Skin of body (tissue), 1 donor: ENCODE measurements at regions not wholly inside any gene's neighbourhood (a gene's known extent, or its start where the extent isn't known, plus 50 kb on each side); places are given as distances from the start of the nearest gene placed in this dataset.

ENCODE experiments used
- DNase-seq: peaks from one replicate; lab custom pipeline; 2025; lab: John Stamatoyannopoulos, UW

GRCh38 chr2:41546031-41546430, 501.8 kb upstream of the PKDCC start:
- no peak for DNase-seq

GRCh38 chr2:41568648-41569047, 479.2 kb upstream of the PKDCC start:
- DNase-seq: no peak

DNA sequence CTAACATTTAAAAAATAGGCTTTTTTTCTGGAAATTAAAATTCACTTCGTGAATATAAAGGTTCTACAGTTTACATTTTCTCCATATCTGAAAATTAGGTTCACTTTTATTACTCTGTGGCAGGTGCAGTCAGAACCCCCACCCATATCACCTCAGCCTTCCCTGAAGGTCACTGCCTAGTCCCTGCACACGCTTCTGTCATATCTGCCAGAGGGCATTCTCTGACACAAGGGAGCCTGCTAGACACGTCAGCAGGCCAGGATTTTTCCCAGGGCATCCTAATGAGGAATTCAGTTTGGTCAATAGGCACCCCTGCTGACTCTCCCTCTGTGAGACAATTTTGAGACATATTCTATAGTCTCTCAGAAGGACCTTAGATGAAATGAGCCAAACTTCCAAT, 475.7 kb upstream of the PKDCC start:
- no peak for DNase-seq

DNA sequence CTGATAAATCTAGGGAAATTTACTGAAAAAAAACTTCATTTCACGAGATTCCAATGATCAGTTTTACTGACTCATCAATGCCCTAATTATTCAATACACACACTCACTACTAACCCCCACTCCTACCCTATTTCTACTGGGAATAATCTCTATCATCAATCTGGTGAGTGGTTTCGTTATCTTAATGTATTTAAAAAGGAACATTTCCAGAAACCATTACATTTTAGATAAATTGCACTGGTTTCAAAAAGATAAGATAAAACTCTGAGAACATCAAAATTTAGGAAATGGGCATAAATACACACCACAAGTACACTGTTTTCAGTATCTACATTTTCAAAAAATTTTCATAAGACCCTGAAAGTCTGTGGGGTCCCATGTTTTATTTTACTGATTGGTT, 471.4 kb upstream of the PKDCC start:
- no peak for DNase-seq

- peak; percentile 84 for DNase-seq
Measured at GRCh38 chr2:41579806-41580205, 468.0 kb upstream of the PKDCC start.

DNA sequence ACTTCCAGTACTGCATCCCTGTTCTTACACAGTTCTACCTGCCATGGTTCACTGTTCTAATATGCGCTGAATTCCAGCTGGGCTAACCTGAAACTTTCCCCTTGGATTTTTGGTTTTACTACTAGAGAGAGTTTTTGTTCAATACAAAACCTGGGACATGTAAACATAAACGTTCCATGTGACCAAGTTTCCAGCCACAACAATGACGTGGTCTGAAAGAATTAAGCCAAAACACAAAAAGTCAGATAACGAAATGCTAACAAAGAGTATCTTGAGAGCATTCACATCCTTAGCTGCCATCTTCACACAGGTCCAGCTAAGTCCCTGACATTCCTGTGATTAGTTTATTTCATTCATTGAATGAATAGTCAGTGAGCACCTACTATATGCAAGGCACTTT, 467.0 kb upstream of the PKDCC start:
- DNase-seq: no peak

GRCh38 chr2:41595240-41595639, 452.6 kb upstream of the PKDCC start:
- DNase-seq: no peak

DNA sequence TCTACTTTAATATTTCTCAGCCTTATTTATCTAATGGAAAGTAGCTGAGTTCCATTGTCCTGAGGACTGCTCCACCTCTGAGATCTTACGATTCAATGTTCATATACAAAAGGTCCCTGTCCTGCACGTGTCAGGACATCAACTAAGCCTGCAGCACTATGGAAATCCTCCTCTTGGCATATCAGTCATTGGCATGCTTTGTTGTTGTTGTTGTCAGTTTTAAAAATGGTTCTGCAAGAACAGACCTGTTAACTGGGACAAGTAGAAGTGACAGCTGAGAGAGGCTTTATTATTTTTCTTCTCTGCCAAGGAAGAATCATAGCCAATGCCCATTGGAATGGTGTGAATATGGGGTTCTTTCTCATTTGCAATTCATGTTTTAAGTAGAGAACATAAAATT, 450.1 kb upstream of the PKDCC start:
- DNase-seq: no peak

DNA sequence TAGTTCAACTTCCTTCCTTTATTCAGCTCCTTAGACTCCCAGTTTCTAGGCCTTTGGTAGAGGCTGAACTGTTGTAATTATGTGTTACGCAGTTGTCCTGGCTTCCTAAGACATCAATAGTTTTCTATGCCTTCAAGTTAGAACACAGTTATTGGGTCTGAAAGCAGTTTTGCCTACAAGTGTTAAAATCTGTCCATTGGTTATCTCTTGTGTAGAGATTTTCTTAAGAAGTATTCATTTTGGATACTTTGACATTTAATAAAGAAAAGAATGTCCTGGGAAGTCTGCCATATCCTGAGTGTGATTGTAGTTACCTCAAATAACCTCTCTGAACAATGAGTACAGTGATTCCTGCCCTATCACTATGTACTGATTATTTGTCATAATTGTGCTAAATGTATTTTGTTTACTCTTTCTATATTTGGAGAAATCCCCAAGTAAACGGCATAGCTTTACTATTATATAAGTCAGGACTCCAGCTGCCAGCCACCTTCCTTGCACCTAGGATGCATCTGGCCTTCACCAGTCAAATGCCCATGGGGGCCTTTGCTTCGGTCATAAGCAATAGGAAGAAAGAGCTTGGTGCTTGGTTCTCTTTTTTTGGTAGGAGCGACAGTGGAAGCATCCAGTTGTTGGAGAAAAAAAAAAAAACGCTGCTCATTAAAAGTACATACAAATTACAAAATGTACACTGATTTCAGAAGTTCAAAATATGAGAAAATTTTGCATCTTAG, 449.5 kb upstream of the PKDCC start:
- DNase-seq: no peak

DNA sequence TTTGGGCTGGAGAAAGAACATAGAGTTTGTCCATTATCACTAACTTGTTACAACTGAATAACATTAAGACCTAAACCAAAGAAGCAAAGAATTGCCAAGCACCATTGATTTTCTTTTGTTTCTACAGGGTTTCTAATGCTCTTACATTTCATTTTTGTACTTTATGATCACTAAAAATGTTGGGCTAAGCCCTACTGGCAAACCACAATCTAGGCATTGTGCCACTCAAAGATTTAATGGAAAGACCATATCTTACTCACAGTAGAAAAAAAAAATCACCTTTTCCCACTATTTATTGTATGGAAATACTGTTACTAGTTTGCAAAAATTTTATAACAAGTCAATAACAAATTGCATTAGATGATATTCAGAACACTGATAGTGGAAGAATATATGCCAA, 447.4 kb upstream of the PKDCC start:
- no peak for DNase-seq

GRCh38 chr2:41602341-41602740, 445.5 kb upstream of the PKDCC start:
- peak; percentile 74 for DNase-seq

GRCh38 chr2:41605311-41605710, 442.5 kb upstream of the PKDCC start:
- DNase-seq: peak; percentile 25

- DNase-seq: no peak
Measured at GRCh38 chr2:41605914-41606313, 441.9 kb upstream of the PKDCC start.

GRCh38 chr2:41610501-41611190, 437.2 kb upstream of the PKDCC start:
- peak; percentile 86 for DNase-seq

DNA sequence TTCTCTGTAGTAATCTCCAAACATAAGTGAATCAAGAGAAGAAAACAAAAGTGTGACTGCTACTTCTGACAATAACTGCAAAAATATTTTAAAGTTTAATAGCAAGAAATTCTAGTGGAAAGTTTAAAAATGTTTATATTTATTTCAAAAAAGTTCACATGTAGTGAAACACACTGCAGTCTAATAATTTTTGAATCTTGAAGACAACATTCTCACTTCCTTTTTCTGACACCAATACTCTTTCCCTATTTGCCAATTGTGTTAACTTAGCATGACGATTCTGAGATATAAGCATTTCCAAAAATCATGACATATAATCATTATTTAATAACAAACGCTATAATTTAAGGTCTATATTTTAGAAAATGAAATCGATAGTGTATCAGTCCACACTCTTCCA, 429.1 kb upstream of the PKDCC start:
- no peak for DNase-seq

- DNase-seq: no peak
Measured at GRCh38 chr2:41621095-41621494, 426.7 kb upstream of the PKDCC start.

GRCh38 chr2:41621563-41621962, 426.3 kb upstream of the PKDCC start:
- no peak for DNase-seq

- DNase-seq: no peak
Measured at GRCh38 chr2:41622301-41622700, 425.5 kb upstream of the PKDCC start.

GRCh38 chr2:41626936-41627335, 420.9 kb upstream of the PKDCC start:
- no peak for DNase-seq

DNA sequence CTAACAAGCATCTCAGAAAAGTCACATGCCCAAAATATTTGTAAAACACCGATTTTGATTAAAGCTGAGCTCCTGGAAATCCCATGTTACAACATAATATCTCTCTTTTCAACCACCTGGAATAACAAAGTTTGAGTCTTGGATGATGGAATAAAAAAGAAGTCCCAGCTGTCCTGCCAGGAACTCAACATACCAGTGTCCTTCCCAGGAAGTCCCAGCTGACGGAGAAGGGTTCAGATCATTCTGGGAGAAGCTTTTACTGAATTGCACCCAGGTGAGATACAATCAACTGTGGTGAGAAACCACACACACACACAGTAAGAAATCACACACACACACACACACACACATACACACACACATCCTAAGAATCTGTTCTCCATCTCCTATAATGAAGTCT, 413.1 kb upstream of the PKDCC start:
- no peak for DNase-seq

DNA sequence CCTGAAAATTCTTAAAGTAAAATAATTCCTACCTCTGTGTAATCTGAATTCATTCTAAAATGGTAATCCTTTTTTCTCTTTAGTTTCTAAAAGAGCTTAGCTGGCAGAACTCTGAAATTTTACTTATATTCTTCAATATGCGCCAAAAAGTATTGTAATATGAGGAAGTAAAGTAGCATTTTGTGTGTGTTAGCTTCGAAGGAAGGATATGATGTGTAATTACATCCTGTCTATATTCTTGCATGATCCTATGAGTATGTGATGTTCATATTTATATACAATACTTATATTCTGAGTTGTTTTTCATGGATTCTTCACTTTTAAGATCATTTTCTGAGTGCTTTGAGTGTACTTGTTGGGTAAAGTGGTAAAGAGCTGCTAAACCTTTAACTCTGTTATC, 402.9 kb upstream of the PKDCC start:
- DNase-seq: no peak

DNA sequence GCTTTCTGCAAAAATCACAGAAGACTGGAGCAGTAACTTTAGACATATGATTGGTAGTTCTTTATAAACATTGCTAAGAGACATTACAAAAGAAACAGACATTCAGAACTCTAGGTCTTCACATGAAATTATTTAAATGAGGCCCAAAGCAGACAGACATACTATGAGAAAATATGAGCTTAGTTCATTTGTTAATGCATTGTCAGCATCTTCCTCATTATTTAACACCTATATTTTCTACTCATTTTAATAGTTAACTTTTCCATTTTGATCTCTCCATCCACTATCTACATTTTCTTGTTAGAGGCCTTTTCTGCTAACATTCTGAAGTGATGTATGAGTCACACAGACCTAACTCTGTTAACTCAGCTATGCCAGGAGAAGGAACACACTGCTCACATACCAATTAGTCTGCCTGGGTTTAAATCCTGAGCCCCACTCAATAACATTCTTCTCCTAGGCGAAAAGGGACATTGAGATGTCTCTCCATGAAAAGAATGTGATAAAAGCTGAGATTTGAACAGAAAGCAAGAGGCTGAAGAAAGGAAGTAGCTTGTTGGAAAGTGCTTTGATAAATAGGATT, 400.3 kb upstream of the PKDCC start:
- DNase-seq: no peak

DNA sequence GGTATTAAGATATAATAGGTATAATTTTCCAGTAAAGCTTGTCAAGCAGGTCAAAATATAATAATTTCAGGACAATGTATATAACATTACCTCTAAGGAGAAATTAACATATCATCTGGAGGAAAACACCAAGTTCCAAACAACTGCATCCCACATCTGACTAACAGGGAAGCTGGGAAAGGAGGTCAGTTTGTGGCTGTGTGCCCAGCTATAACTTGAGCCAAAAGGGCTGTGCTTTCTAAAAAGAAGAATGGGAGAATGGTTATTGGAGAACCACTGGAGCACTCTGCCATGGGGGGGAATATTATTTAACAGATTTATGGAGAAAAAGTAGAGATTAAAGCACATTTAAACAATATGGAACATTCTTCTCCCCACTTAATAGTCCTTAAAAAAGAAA, 390.6 kb upstream of the PKDCC start:
- no peak for DNase-seq
